SK-N-SH treated with all-trans-retinoic acid at 6 μM for 48 hours (cell line): ENCODE measurements at regions not wholly inside any gene's neighbourhood (a gene's known extent, or its start where the extent isn't known, plus 50 kb on each side); places are given as distances from the start of the nearest gene placed in this dataset.

ENCODE experiments used
- ATAC-seq: fragments of 200-7000 bp; cut with Tn5 transposase; 3 replicates; pipeline ENCODE4 v1.9.1; 2020; ENCODE audit warnings: mild to moderate bottlenecking, moderate library complexity
- ARNTL ChIP-seq: fragments of 450-650 bp; formaldehyde crosslinking; IDR thresholded peaks from 2 replicates; pipeline ENCODE4 v1.5.0; 2020; ENCODE audit warnings: low read depth, mild to moderate bottlenecking, moderate library complexity, borderline replicate concordance
- BACH2 ChIP-seq: fragments of 250-450 bp; sonication (Bioruptor Pico); IDR thresholded peaks from 2 replicates; pipeline ENCODE4 v1.9.0; 2021; ENCODE audit warnings: mild to moderate bottlenecking, borderline replicate concordance
- CREB5 ChIP-seq: fragments of 250-450 bp; sonication (Bioruptor Pico); IDR thresholded peaks from 2 replicates; pipeline ENCODE4 v1.5.1; 2020; ENCODE audit warnings: low read depth, mild to moderate bottlenecking, moderate library complexity
- CSDC2 ChIP-seq: fragments of 250-450 bp; sonication (Bioruptor Pico); IDR thresholded peaks from 2 replicates; pipeline ENCODE4 v1.5.0; 2020; ENCODE audit warnings: mild to moderate bottlenecking, moderate library complexity
- CSRNP3 ChIP-seq: fragments of 250-450 bp; sonication (Bioruptor Pico); IDR thresholded peaks from 2 replicates; pipeline ENCODE4 v1.5.1; 2021; ENCODE audit warnings: mild to moderate bottlenecking, moderate library complexity
- ESRRG ChIP-seq: fragments of 250-450 bp; sonication (Bioruptor Pico); IDR thresholded peaks from 2 replicates; pipeline ENCODE4 v1.6.1; 2021; ENCODE audit warnings: mild to moderate bottlenecking
- GLIS3 ChIP-seq: fragments of 250-450 bp; sonication (Bioruptor Pico); IDR thresholded peaks from 2 replicates; pipeline ENCODE4 v1.5.0; 2020; ENCODE audit warnings: mild to moderate bottlenecking, moderate library complexity
- ISL1 ChIP-seq: fragments of 250-450 bp; sonication (Bioruptor Pico); IDR thresholded peaks from 2 replicates; pipeline ENCODE4 v2.1.2; 2022; ENCODE audit warnings: mild to moderate bottlenecking, moderate library complexity
- OSR1 ChIP-seq: fragments of 250-450 bp; sonication (Bioruptor Pico); IDR thresholded peaks from 2 replicates; pipeline ENCODE4 v1.8.0; 2022; ENCODE audit warnings: moderate library complexity, mild to moderate bottlenecking, inconsistent platforms
- PATZ1 ChIP-seq: fragments of 250-450 bp; sonication (Bioruptor Pico); IDR thresholded peaks from 2 replicates; pipeline ENCODE4 v1.8.0; 2020; ENCODE audit warnings: mild to moderate bottlenecking, moderate library complexity, borderline replicate concordance
- PPARA ChIP-seq: fragments of 250-450 bp; sonication (Bioruptor Pico); IDR thresholded peaks from 2 replicates; pipeline ENCODE4 v1.5.0; 2020; ENCODE audit warnings: mild to moderate bottlenecking, borderline replicate concordance
- RARB ChIP-seq: fragments of 250-450 bp; sonication (Bioruptor Pico); IDR thresholded peaks from 2 replicates; pipeline ENCODE4 v1.8.0; 2021; ENCODE audit warnings: mild to moderate bottlenecking, moderate library complexity
- SNAI2 ChIP-seq: fragments of 250-450 bp; sonication (Bioruptor Pico); IDR thresholded peaks from 2 replicates; pipeline ENCODE4 v1.5.0; 2020; ENCODE audit warnings: mild to moderate bottlenecking, moderate library complexity
- TCF4 ChIP-seq: fragments of 250-450 bp; sonication (Bioruptor Pico); IDR thresholded peaks from 2 replicates; pipeline ENCODE4 v1.8.0; 2021; ENCODE audit warnings: mild to moderate bottlenecking, moderate library complexity, borderline replicate concordance
- TOX ChIP-seq: fragments of 250-450 bp; sonication (Bioruptor Pico); IDR thresholded peaks from 2 replicates; pipeline ENCODE4 v1.8.0; 2021; ENCODE audit warnings: mild to moderate bottlenecking, moderate library complexity, borderline replicate concordance
- TSHZ2 ChIP-seq: fragments of 250-450 bp; sonication (Bioruptor Pico); IDR thresholded peaks from 2 replicates; pipeline ENCODE4 v1.5.0; 2020; ENCODE audit warnings: mild to moderate bottlenecking, moderate library complexity
- ZC3H10 ChIP-seq: fragments of 250-450 bp; sonication (Bioruptor Pico); IDR thresholded peaks from 2 replicates; pipeline ENCODE4 v1.5.1; 2021; ENCODE audit warnings: mild to moderate bottlenecking, moderate library complexity
- ZFP3 ChIP-seq: fragments of 250-450 bp; sonication (Bioruptor Pico); IDR thresholded peaks from 2 replicates; pipeline ENCODE4 v1.5.0; 2020; ENCODE audit warnings: mild to moderate bottlenecking, moderate library complexity
- ZNF565 ChIP-seq: fragments of 450-650 bp; formaldehyde crosslinking; conservative IDR thresholded peaks from 2 replicates; pipeline ENCODE4 v1.5.0; 2020; ENCODE audit warnings: low read depth, mild to moderate bottlenecking, moderate library complexity
- ZNF70 ChIP-seq: fragments of 450-650 bp; formaldehyde crosslinking; IDR thresholded peaks from 2 replicates; pipeline ENCODE4 v1.5.0; 2020; ENCODE audit warnings: mild to moderate bottlenecking, moderate library complexity
- ZNF8 ChIP-seq: fragments of 450-650 bp; formaldehyde crosslinking; IDR thresholded peaks from 2 replicates; pipeline ENCODE4 v1.5.0; 2020; ENCODE audit warnings: mild to moderate bottlenecking, moderate library complexity

- TF ChIP-seq ESRRG (CRISPR knock-in tag) (no peak), TOX (no peak), TSHZ2 (CRISPR knock-in tag) (no peak), CREB5 (CRISPR knock-in tag) (no peak), CSDC2 (CRISPR knock-in tag) (no peak), PATZ1 (CRISPR knock-in tag) (no peak), ISL1 (no peak), SNAI2 (CRISPR knock-in tag) (no peak), OSR1 (CRISPR knock-in tag) (no peak), ZNF8 (CRISPR knock-in tag) (no peak), ZC3H10 (CRISPR knock-in tag) (no peak), BACH2 (CRISPR knock-in tag) (no peak), CSRNP3 (no peak), ARNTL (CRISPR knock-in tag) (no peak), ZNF70 (CRISPR knock-in tag) (no peak), ZFP3 (no peak), RARB (CRISPR knock-in tag) (no peak), ZNF565 (no peak)
- ATAC-seq = no peak
These were observed 113.5 kb downstream of the SLC35B3 start for GRCh38 chr6:8321671-8322404.

- ATAC-seq = no peak
- TF ChIP-seq CSRNP3 (no peak), BACH2 (CRISPR knock-in tag) (no peak), CREB5 (CRISPR knock-in tag) (no peak), RARB (CRISPR knock-in tag) (no peak), TCF4 (no peak), GLIS3 (CRISPR knock-in tag) (no peak), PPARA (CRISPR knock-in tag) (no peak), PATZ1 (CRISPR knock-in tag) (no peak), ZC3H10 (CRISPR knock-in tag) (no peak), ZNF565 (no peak), ZFP3 (no peak), ZNF8 (CRISPR knock-in tag) (no peak), CSDC2 (CRISPR knock-in tag) (no peak), TSHZ2 (CRISPR knock-in tag) (no peak), ARNTL (CRISPR knock-in tag) (no peak), TOX (no peak), SNAI2 (CRISPR knock-in tag) (no peak), OSR1 (CRISPR knock-in tag) (no peak)
These were observed 120.2 kb downstream of the SLC35B3 start for GRCh38 chr6:8315154-8315553.
